ENCODE measurements at regions not wholly inside any gene's neighbourhood (a gene's known extent, or its start where the extent isn't known, plus 50 kb on each side); places are given as distances from the start of the nearest gene placed in this dataset.

DNA sequence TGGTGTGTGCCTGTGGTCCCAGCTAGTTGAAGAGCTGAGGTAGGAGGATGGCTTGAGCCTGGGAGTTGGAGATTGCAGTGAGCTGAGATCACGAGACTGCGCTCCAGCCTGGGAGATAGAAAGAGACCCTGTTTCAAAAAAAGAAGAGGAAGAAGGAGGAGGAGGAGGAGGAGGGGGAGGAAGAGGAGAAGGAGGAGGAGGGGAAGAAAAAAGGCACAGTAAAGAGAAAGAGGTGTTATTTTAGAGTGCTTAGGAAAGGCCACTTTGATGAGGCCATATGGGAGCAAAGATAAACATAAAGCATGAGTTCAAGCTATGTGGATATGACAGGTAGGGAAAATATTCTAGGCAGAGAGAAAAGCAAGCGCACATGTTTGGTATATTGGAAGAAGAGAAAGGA lies 154.1 kb upstream of the BTG1 start:
- no peak for DNase-seq

DNA sequence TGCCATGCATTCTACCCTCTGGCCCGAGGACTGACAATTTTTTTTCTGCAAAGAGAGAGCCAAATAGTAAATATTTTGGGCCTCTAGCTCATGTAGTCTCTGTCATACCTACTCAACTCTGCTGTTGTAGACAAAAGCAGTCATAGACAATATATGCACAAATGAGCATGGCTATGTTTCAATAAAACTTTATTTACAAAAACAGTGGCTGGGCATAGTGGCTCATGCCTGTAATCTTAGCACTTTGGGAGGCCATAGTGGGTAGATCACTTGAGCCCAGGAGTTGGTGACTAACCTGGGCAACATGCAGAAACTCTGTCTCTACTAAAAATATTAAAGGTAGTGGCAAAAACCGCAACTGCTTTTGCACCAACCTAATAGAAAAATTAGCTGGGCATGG lies 153.7 kb upstream of the BTG1 start:
- no peak for DNase-seq

DNA sequence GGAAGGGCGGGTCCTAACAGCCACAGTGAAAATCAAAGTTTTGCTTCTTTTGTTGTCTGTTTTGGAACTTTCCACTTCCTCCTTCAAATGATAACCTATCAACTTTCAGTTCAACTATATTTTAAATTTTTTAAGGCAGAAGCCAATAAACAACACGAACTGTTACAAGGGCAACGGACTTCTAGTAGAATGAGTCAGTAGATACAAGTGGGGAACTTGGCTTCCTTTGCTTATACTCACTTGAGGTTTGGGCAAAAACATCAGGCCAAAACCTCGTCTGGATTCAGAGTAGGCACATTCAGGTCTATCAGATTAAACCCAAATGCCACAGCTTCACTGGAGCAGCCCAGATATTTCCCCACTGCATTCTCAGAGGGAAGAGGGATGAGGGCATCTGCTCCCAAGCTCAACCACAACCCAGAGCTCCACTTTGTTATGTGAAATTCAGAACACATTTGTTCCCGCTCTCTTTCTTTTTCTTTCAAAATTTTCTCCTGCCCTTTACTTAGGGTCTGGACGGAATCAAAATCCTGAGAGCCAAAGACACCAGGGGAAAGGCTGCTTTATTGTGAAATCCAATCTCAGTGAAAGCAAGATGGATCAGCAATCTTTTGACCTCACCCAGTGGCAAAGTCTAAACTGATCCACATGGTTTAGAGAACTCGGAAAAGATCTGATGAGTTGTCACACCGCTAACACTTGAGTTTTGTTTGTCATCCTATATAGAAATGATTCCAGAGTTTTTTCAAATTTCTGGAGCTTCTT lies 152.5 kb upstream of the BTG1 start:
- DNase-seq: no peak

DNA sequence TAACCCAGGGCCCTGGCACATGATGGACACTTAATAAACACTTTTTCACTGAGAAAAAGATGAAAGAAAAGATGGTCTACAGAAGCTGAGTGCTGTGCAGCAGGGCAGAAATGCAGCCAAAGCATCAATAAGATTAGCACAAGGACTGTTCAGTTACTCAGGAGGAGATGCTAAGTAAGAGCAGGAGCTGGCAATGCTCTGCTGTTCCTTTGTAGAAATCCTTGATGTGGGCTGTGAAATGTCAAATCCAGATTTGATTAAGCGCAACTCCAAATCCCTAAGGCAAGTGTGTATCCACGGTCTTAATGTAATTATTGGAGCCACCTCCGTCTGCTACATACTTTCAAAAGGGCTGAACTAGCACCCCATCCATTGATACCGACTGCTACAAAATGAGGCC lies 151.8 kb upstream of the BTG1 start:
- DNase-seq: no peak

DNA sequence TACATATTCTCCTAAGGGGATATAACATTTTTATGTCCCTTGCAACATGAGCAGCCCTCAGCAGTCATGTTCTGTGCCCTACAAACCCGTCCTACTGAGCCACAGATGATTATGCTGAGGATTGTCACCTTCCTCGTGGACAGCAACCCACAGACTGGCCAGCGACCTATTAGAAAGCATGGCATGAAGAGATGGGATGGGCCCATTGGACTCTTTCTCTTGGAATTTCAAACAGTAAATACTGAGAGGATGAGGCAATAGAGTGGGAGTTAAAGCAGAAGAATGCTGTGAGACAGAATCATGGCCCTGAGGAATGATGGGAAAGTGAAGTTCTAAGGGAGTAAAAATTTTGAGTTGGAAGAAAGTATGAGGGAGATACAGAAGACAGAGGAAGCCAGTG lies 149.9 kb upstream of the BTG1 start:
- no peak for DNase-seq

DNA sequence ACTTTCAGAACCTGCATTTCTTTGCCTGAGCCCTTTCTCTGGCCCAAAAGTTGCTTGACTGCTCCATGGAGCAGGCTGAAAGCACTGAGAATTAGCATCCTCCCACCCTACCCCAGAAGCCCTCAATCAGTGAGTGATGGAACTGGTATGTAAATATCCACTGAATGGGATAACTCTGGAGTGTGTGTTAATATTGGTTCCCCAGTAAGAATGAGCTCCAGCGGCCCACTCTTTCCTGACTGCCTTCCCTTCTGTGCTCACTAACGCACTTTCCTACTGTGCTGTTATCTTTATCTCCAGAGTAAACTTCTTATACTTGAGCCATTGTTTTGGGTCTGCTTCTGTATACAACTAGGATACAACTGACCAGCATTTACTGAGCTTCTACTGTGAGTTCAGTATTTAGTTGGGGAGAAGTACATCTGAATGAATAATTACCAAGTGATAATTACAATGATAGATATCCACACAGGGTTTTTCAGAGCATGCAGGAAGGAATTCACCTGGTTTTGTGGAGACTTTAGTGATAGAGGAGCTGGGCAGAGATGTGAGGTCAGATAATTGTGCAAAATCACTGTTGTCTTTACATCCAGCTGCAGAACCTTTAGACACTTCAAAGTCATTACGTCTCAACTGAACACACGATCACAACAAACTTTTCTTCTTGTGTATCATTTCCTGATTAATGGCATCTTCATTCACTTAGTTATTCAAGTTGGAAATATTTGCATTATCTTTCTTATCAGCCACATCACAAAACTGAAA lies 149.2 kb upstream of the BTG1 start:
- no peak for DNase-seq

DNA sequence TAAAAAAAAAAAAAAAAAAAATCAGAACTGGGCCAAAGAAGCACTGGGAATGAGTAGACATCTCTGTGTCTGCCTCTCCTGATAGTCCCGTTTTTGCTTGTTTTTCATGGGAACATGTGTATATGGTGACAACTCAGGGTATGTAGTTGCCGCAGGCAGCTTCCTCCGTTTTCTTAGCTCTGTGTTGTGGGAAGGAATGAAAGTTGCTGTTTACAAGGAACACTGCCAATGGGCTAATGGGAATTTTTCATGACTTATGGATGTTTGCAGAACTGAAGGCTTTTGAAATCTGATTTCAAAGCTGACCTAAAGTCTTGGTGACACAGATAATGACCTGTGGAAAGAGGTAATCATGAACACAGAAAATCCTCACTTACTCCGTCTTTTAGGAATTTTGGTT lies 146.4 kb upstream of the BTG1 start:
- DNase-seq: no peak

DNA sequence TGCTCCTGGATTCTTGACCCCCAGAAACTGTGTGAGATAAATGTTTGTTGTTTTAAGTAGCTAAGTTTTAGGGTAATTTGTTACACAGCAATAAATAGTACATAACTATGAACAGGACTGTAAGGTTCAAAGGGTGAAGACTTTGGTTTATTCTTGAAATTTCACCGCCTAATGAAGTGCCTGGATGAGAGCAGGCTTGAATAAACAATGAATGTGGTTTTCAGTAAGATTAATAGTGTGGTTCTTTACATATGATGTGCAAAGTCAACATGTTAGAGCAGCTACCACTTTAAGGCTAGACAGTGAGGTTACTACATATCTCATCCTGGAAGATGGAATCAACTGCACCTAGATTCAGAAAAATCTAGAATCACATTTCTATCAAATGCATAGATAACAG lies 145.2 kb upstream of the BTG1 start:
- no peak for DNase-seq

DNA sequence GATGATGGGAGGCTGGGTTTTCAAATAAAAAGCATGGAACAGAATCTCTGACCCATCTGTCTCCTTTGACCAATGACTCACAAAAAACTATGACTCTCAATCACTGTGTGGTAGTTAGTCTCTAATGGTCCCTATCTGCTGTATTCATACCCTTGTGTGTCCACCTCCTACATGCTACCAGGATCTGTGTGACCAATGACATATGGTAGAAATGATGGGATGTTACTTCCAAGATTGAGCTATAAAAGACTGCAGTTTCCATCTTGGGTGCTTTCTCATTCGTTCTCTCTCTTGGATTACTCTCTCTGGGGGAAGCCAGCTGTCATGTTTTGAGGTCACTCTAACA lies 144.7 kb upstream of the BTG1 start:
- no peak for DNase-seq

DNA sequence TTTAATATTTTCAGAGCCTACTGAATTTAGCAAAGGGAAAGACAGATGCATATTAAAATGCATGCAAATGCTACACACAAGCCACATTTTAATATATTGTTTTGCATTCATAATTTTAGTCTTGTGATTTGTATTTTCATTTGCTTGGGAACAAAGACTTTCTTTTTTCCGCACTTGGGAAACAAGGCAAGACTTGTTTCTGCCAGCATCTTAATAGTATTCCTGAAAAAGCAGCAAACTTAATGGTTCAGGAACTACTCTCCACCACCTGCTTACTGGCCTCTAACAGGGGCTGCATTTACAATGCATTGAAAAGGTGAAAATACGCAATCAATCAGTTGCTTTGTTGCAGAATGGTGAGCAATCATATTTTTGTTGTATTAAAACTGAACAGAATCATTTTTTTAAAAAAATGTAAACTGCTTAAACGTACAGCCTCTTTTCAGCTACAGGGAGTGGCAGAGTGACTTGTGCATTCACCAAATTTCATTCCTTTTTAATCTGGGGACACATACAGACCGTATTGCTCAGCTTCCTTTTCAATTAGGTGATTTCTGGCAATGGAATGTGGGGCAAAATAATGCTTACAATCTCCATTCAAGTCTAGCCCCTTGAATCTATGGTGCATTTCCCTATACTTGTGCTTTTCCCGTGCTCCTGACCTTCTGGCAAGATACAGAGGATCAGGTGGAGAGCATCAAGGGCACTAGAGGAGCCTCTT lies 144.1 kb upstream of the BTG1 start:
- DNase-seq: no peak

DNA sequence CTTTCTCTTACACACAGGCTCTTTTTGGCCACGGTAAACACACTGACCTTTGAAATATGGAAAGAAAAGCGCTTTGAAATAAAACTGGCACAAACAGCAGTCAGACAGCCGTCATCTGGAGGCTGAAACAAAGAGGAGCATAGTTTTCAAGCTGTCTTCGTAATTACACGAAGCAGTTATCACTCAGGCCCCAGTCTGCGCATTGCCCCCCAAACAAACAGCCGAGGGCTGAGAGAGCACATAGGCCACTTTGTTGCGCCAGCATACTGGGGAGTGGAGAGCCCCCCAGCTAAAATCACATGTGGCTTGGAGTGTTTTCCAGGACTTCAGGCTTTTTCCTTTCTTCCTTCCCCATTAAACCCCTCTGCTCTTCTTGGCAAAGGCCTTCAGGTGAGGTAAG lies 142.9 kb upstream of the BTG1 start:
- no peak for DNase-seq

DNA sequence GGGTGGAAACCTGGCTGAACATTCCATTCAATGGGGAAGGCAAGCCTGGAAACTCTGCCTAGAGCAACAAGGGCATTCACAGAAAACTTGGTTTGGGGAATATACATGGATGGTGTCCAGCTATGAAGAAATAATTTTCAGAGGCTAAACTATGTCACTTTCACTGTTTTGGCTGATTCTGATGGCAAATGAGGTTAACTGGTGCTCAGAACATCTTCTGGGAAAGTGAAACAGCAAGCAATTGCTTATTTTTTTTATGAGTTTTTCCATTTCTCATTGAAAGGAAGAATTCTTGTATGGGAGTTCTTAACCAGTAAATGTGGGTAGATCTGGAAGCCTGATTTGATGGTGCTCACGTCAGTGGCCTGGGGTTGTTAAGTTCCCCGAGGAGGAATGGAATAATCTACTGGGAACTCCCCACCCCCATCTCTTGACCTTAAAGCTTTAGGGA lies 132.8 kb upstream of the BTG1 start:
- no peak for DNase-seq

DNA sequence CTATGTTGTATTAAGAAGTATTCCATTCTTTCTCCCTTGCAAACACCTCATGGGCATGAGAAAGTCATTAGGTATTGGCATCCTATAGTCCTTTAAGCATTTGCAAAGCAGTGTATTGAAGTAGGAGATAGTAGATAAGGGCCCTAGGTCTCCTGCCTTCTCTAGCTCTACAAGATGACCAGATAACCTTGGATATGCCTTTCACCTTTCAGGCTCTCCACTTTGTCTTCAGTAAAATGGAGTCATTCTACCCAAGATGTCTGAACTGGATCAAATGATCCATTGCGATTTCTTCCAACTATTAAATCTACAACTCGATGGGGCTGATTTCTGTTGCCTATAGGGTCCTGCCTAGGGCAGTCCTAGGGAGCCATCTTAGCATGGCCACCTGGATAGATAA lies 132.1 kb upstream of the BTG1 start:
- no peak for DNase-seq

DNA sequence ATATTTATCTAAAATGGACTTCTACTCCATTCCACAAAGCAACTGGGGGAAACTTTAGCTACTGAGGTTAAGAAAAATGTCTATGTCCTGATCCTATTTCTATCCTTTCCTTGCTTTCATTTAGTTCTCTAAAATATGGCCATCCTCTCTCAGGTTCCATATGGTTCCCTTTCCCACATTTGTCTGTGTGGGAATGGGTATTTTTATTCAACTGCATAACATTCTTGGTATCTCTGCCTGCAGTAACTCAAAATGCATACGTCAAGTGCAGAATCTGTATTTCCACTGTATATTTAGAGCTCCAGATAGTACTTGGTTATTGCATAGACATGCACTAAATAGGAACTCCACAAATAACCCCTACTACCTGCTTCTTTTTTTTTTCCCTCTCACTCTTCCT lies 130.6 kb upstream of the BTG1 start:
- DNase-seq: no peak

DNA sequence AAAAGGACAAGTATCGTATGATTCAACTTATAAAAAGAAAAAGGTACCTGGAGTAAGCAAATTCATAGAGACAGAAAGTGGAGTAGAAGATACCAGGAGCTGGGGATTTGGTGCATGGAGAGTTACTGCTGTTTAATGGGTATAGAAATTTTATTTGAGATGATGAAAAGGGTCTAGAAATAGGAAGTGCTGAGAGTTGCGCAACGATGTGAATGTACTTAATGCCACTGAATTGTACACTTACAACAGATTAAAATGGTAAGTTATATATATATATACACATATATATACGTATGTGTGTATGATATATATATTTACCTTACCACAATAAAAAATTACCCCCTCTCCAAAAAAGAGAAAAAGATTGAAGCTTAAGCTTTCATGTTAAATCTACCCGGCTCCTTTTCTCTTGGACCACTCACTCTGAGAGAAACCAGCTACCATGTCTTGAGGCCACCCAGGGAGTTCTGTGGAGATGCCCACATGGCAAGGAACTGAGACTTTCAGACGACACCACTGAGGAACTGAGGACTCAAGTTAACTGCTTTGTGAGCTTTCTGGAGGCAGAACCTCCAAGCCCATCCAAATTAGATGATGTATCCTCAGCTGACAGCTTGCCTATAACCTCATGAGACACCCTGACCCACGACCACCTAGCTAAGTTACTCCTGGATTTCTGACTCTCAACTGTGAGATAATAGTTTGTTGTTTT lies 130.0 kb upstream of the BTG1 start:
- no peak for DNase-seq

DNA sequence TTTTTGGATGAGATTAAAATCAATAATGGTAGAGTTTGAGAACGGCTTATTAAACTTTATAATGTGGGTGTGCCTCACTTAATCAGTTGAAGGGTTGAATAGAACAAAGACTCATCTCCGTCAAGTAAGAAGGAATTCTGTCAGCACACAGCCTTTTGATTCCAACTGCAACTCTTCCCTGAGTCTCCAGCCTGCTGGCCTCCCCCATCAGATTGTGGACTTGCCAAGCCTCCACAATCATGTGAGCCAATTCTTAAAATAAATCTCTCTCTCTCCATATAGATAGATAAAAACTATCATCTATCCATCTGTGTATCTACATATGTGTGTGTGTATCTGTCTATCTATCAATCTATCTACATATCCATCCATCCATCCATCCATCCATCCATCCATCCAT lies 127.4 kb upstream of the BTG1 start:
- no peak for DNase-seq

DNA sequence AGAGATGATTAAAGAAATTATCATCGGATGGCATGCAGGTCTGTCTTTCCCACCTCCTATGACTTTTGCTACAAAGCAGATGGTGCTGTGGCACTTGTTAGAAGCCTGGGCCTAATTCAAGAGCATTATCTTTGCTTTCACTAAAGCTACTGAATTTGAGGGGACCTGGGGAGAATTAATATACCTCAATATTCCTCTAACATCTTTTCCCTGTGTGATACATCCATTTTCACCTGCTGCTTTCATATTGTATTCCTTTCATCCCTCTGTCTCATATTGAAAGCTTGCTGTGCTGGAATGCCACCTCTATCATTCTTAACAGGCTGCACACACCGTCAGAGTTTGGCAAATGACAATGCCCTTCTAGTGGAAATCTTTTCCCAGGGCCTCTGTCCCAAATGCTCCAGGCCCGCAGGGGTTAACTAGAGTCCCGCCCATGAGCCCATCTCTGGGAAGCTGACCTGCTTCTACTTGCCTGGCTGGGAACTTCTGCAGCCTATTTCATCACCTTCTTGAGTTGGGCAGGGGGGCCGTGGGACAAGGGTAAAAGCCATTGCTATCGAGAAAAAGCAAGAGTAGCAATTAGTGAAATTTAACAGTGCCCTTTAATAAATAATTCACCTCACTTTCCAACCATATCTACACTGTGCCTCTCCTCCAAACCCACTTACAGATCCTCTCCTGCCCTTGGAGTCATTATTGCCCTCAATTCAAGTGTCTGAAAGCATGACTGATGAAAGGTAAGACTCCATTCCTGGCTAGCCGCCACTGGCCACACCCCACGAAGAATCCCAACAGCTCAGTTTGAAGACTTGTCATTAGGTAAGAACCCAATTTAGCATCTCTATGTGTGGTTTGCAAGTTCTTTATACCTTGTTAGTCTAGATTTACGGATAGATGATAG lies 126.7 kb upstream of the BTG1 start:
- no peak for DNase-seq

DNA sequence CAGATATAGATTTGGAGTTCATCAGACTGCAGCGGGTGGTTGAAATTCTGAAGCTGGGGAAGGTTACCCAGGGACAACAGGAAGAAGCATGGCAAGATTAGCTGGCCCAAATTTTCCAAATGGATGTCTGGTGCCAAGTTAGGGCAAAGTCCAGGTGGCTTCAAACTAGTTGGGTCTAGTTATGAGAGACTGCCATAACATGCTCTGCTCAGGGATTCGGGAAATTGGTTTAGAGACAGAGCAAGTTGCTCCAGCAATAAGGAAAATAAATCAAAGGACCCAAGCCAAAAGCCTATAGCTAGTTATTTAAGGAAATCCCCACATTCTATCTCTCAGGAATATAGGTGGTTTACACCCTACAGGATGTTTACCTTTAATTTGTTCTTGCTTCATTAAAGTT lies 125.7 kb upstream of the BTG1 start:
- no peak for DNase-seq

DNA sequence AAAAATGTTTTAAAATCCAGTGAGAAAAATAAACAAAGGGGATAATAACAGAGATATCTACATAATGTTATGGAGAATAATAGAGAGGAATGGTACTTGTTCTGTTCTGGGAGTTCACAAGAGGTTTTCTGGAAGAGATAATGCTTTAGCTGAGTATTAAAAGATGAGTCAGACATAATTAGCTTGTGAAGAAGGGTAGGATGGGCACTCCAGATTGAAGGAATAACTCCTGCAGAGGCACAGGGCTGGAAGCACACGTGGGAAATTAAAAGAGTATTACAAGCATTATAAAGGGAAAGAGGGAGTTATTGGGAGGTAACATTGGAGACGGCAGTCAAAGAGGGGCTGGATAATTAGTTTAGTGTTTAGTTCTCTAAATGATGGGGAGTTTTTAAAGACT lies 124.9 kb upstream of the BTG1 start:
- no peak for DNase-seq

DNA sequence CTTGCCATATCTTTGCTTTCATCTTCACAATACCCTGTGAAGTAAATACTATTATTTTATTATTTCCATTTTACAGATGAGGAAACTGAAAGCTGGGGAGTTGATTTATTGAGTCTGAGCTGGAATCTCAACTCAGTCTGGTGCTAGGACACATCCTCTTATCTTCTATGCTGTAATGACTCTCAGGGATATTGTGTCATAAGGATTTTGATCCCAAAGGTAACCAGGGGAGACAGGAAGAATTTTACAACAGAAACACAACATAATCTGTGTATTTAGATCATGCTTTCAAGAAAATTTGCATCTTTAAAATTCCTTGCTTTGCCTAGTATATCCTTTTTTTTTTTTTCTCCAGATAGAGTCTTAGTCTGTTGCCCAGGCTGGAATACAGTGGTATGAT lies 123.3 kb upstream of the BTG1 start:
- DNase-seq: no peak

DNA sequence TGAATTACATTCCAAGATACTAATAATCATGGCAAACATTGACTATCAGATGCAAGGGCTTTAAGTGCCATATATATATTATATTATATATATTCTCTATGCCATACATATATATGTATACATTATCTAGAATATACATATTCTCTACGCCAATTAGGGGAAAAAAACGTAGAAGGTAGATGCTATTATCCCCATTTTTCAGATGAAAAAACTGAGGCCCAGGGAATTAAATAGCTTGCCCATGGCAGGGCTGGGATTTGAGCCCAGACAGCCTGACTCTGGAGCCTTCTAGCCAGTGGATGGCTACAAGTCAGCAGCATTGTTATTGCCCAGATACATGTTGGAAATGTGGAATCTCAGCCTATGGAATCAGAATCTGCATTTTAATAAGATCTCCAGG lies 116.0 kb upstream of the BTG1 start:
- no peak for DNase-seq

DNA sequence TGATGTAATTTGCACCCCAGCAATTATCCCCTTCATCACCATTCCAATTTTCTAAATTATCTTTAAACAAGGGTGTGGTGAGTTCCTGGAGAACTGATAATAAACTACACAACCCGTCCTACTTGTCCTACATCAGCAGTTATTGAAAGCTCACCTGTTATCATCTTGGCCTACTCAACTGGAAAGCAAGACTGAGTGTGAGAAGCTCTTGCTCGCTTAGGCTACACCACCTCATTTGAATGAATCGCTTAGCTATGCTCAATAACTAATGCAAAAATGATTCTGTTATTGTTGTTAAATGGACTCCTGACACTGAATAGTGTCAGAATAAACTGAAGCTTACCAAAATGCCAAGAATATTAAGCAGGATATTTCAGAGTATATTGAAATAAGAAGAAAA lies 115.4 kb upstream of the BTG1 start:
- no peak for DNase-seq

Data from left kidney (tissue), 1 donor.